Calu3 (cell line): ENCODE measurements at regions not wholly inside any gene's neighbourhood (a gene's known extent, or its start where the extent isn't known, plus 50 kb on each side); places are given as distances from the start of the nearest gene placed in this dataset.

Experiments used
- BruUV-seq: library from RNA; stranded (reverse); fragments of 400-500 nt; replicated peaks from 2 replicates; lab custom pipeline; 2021; lab: Mats Ljungman, UMichigan
- CTCF ChIA-PET: fragments of 300-600 bp; sonication (Branson Sonifier 250); formaldehyde crosslinking; loops from one replicate; lab custom pipeline; 2022; ENCODE audit warnings: antibody characterized with exemption; lab: Charles Lee
- DNase-seq: peaks from one replicate; pipeline ENCODE4 v3.0.0; 2022
- H3K27ac Mint-ChIP-seq: one replicate; pipeline ENCODE4 v1.8.0; 2022; ENCODE audit warnings: mixed read lengths; ENCODE audit not compliant: unreplicated experiment
- H3K27me3 Mint-ChIP-seq: one replicate; pipeline ENCODE4 v1.8.0; 2022; ENCODE audit warnings: mixed read lengths; ENCODE audit not compliant: unreplicated experiment
- H3K36me3 Mint-ChIP-seq: one replicate; pipeline ENCODE4 v1.8.0; 2022; ENCODE audit warnings: mild to moderate bottlenecking, moderate library complexity, mixed read lengths; ENCODE audit not compliant: insufficient read depth, unreplicated experiment
- H3K4me1 Mint-ChIP-seq: one replicate; pipeline ENCODE4 v1.8.0; 2022; ENCODE audit warnings: mild to moderate bottlenecking, low read depth, mixed read lengths; ENCODE audit not compliant: unreplicated experiment
- H3K4me3 Mint-ChIP-seq: one replicate; pipeline ENCODE4 v1.8.0; 2022; ENCODE audit warnings: mild to moderate bottlenecking, low read depth, moderate library complexity, mixed read lengths; ENCODE audit not compliant: unreplicated experiment
- H3K9me3 Mint-ChIP-seq: one replicate; pipeline ENCODE4 v1.8.0; 2022; ENCODE audit warnings: low read depth, mixed read lengths; ENCODE audit not compliant: unreplicated experiment
- CTCF ChIP-seq: fragments of 200-600 bp; IDR thresholded peaks from one replicate; pipeline ENCODE4 v1.8.0; 2022; ENCODE audit warnings: antibody characterized with exemption; ENCODE audit not compliant: unreplicated experiment
- intact Hi-C: fragments of 100-400 bp; cut with micrococcal nuclease; formaldehyde crosslinking; loops from one replicate; pipeline ENCODE4 v1.10.0; 2022; ENCODE audit not compliant: unreplicated experiment

DNA sequence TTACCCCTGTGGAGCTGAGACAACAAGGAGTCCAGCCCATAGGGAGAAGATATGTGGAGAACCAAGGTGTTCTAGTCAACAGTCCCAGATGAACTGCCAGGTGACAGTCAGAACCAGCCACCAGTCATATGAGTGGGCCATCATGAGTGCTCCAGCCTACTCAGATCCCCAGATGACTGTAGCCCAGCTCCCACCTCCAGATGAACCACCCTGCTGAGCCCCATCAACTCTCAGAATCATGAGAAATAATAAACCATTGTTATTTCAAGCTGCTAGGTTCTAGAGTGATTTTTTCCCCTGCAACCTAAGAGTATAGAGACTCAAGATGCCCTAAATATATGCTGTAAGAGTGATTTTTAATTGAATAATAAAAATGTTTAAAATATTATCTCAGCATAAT lies 444.2 kb downstream of the GPATCH2 start:
- Mint-ChIP-seq H3K27me3 (no peaks in the 10 kb centered on the region), H3K36me3 (no peaks in the 10 kb centered on the region), H3K9me3 (peaks cover 3% of the 10 kb centered on the region), H3K4me1 (no peaks in the 10 kb centered on the region), H3K4me3 (no peak overlapping the region), H3K27ac (no peak overlapping the region)
- DNase-seq = no peak
- no TSS peak for BruUV-seq
- CTCF ChIA-PET = no interaction called here
- no peak for TF ChIP-seq CTCF
- intact Hi-C loops = no loop called here

- CTCF ChIA-PET = no interaction called here
- BruUV-seq = no TSS peak
Measured at GRCh38 chr1:217184854-217185253, 446.0 kb downstream of the GPATCH2 start.

DNA sequence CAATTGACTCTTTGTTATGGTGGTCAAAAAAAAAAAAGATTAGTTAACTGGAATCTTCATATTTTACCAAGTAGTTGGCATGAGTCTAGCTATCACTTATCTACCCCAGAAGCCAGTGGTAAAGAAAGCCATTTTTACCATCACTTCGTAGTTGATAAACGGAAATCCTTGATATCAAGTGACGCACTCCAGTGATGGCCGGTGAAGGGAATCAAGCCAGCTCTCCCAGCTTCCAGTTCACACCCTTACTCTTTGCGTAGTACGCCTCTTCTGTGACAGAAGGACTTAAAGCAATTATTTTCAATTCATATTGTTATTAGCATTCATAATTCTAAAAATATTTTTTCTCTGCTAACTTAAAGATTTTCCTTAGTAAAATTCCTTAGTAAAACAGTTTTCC lies 447.9 kb downstream of the GPATCH2 start:
- no peaks in the 10 kb centered on the region for H3K27me3 Mint-ChIP-seq
- H3K36me3 Mint-ChIP-seq = no peaks in the 10 kb centered on the region
- TF ChIP-seq CTCF = no peak
- intact Hi-C loops = no loop called here
- BruUV-seq = no TSS peak
- DNase-seq = no peak
- CTCF ChIA-PET = no interaction called here
- no peak overlapping the region for H3K27ac Mint-ChIP-seq
- H3K4me1 Mint-ChIP-seq = no peaks in the 10 kb centered on the region
- no peak overlapping the region for H3K4me3 Mint-ChIP-seq
- no peaks in the 10 kb centered on the region for H3K9me3 Mint-ChIP-seq

More at GRCh38 chr1:217184854-217185253, 446.0 kb downstream of the GPATCH2 start:
- Mint-ChIP-seq H3K4me3 (no peak overlapping the region), H3K36me3 (no peaks in the 10 kb centered on the region), H3K4me1 (no peaks in the 10 kb centered on the region), H3K27ac (no peak overlapping the region), H3K9me3 (no peaks in the 10 kb centered on the region), H3K27me3 (no peaks in the 10 kb centered on the region)
- no peak for DNase-seq
- TF ChIP-seq CTCF = no peak
- intact Hi-C loops = no loop called here

GRCh38 chr1:217181756-217182155 lies 449.1 kb downstream of the GPATCH2 start:
- H3K27ac Mint-ChIP-seq = no peak overlapping the region
- H3K9me3 Mint-ChIP-seq = no peaks in the 10 kb centered on the region
- TF ChIP-seq CTCF = no peak
- DNase-seq = no peak
- no peaks in the 10 kb centered on the region for H3K4me1 Mint-ChIP-seq
- intact Hi-C loops = no loop called here
- H3K27me3 Mint-ChIP-seq = no peaks in the 10 kb centered on the region
- CTCF ChIA-PET = no interaction called here
- H3K36me3 Mint-ChIP-seq = no peaks in the 10 kb centered on the region
- BruUV-seq = no TSS peak
- no peak overlapping the region for H3K4me3 Mint-ChIP-seq
